ENCODE measurements at regions not wholly inside any gene's neighbourhood (a gene's known extent, or its start where the extent isn't known, plus 50 kb on each side); places are given as distances from the start of the nearest gene placed in this dataset.

DNA sequence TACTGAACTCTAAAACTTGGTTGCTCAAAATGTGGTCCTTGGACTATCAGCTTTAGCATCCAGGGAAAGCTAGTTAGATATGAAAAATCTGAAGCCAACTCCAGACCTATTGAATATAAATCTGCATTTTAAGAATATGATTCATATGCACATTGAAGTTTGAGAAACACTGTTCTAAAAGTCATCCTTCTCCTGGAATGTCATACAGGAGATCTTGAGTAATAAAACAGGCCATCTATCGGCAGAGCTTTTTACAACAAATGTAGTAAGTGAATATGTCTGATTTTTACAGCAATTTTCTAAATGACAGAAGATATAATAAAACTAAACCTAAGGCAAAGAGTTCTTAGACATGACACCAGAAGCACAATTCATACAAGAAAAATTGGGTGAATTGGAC is 140.4 kb downstream of the PMP22 start:
- H3K9me2 ChIP-seq (ENCODE audit: insufficient read depth, low read length) = no peaks in the 10 kb centered on the region
- H3K4me2 ChIP-seq (ENCODE audit: low read length) = no peak overlapping the region
- H3K27ac ChIP-seq (ENCODE audit: low read length) = no peak overlapping the region
- no peaks in the 10 kb centered on the region for H4K20me1 ChIP-seq (ENCODE audit: insufficient read depth)
- no peaks in the 10 kb centered on the region for H3F3A ChIP-seq (ENCODE audit: insufficient read depth, low read length, poor library complexity, severe bottlenecking)
- H3K9me3 ChIP-seq (ENCODE audit: low read length) = no peaks in the 10 kb centered on the region
- no peaks in the 10 kb centered on the region for H3K79me2 ChIP-seq (replicated peaks; ENCODE audit: insufficient read depth, low read length)
- TF ChIP-seq, protein P1, sequence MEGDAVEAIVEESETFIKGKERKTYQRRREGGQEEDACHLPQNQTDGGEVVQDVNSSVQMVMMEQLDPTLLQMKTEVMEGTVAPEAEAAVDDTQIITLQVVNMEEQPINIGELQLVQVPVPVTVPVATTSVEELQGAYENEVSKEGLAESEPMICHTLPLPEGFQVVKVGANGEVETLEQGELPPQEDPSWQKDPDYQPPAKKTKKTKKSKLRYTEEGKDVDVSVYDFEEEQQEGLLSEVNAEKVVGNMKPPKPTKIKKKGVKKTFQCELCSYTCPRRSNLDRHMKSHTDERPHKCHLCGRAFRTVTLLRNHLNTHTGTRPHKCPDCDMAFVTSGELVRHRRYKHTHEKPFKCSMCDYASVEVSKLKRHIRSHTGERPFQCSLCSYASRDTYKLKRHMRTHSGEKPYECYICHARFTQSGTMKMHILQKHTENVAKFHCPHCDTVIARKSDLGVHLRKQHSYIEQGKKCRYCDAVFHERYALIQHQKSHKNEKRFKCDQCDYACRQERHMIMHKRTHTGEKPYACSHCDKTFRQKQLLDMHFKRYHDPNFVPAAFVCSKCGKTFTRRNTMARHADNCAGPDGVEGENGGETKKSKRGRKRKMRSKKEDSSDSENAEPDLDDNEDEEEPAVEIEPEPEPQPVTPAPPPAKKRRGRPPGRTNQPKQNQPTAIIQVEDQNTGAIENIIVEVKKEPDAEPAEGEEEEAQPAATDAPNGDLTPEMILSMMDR (IDR thresholded peaks at IDR 0.05; ENCODE audit: poor library complexity, severe bottlenecking) = no peak
- TF ChIP-seq MXI1 (conservative IDR thresholded peaks at IDR 0.05; ENCODE audit: poor library complexity, severe bottlenecking) (no peak), TAF1 (IDR thresholded peaks at IDR 0.05; ENCODE audit: low read depth) (no peak), SMC3 (conservative IDR thresholded peaks at IDR 0.05; ENCODE audit: poor library complexity) (no peak), EP300 (conservative IDR thresholded peaks at IDR 0.05; ENCODE audit: poor library complexity, severe bottlenecking) (no peak), EZH2 (IDR thresholded peaks at IDR 0.05; ENCODE audit: borderline replicate concordance, insufficient read depth, low read length, poor library complexity, severe bottlenecking) (no peak), POLR2AphosphoS5 (IDR thresholded peaks at IDR 0.05) (no peak), RAD21 (conservative IDR thresholded peaks at IDR 0.05) (no peak)
- TF ChIP-seq, protein P2, sequence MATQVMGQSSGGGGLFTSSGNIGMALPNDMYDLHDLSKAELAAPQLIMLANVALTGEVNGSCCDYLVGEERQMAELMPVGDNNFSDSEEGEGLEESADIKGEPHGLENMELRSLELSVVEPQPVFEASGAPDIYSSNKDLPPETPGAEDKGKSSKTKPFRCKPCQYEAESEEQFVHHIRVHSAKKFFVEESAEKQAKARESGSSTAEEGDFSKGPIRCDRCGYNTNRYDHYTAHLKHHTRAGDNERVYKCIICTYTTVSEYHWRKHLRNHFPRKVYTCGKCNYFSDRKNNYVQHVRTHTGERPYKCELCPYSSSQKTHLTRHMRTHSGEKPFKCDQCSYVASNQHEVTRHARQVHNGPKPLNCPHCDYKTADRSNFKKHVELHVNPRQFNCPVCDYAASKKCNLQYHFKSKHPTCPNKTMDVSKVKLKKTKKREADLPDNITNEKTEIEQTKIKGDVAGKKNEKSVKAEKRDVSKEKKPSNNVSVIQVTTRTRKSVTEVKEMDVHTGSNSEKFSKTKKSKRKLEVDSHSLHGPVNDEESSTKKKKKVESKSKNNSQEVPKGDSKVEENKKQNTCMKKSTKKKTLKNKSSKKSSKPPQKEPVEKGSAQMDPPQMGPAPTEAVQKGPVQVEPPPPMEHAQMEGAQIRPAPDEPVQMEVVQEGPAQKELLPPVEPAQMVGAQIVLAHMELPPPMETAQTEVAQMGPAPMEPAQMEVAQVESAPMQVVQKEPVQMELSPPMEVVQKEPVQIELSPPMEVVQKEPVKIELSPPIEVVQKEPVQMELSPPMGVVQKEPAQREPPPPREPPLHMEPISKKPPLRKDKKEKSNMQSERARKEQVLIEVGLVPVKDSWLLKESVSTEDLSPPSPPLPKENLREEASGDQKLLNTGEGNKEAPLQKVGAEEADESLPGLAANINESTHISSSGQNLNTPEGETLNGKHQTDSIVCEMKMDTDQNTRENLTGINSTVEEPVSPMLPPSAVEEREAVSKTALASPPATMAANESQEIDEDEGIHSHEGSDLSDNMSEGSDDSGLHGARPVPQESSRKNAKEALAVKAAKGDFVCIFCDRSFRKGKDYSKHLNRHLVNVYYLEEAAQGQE (IDR thresholded peaks at IDR 0.05; ENCODE audit: borderline replicate concordance) = no peak
- H2AFZ ChIP-seq (ENCODE audit: low read depth, low read length) = no peak overlapping the region
- no peak overlapping the region for H3K4me3 ChIP-seq (ENCODE audit: low read length)
- H3K27me3 ChIP-seq (ENCODE audit: insufficient read depth, low read depth, low read length) = no peaks in the 10 kb centered on the region
- H3K36me3 ChIP-seq (ENCODE audit: insufficient read depth, low read length) = no peaks in the 10 kb centered on the region
- no peak overlapping the region for H3K9ac ChIP-seq (ENCODE audit: low read length)

- Histone ChIP-seq H3F3A (ENCODE audit: insufficient read depth, low read length, poor library complexity, severe bottlenecking) (no peaks in the 10 kb centered on the region), H3K4me3 (ENCODE audit: low read length) (no peak overlapping the region), H2AFZ (ENCODE audit: low read depth, low read length) (no peak overlapping the region), H3K9ac (ENCODE audit: low read length) (no peak overlapping the region), H3K79me2 (replicated peaks; ENCODE audit: insufficient read depth, low read length) (no peaks in the 10 kb centered on the region), H3K27ac (ENCODE audit: low read length) (no peak overlapping the region), H3K4me2 (ENCODE audit: low read length) (no peak overlapping the region), H3K9me2 (ENCODE audit: insufficient read depth, low read length) (no peaks in the 10 kb centered on the region), H4K20me1 (ENCODE audit: insufficient read depth) (no peaks in the 10 kb centered on the region), H3K9me3 (ENCODE audit: low read length) (no peaks in the 10 kb centered on the region), H3K36me3 (ENCODE audit: insufficient read depth, low read length) (no peaks in the 10 kb centered on the region), H3K27me3 (ENCODE audit: insufficient read depth, low read depth, low read length) (no peaks in the 10 kb centered on the region)
- TF ChIP-seq EZH2 (IDR thresholded peaks at IDR 0.05; ENCODE audit: borderline replicate concordance, insufficient read depth, low read length, poor library complexity, severe bottlenecking) = no peak
- no peak for TF ChIP-seq EP300 (conservative IDR thresholded peaks at IDR 0.05; ENCODE audit: poor library complexity, severe bottlenecking)
- TF ChIP-seq TAF1 (IDR thresholded peaks at IDR 0.05; ENCODE audit: low read depth) = no peak
- TF ChIP-seq, protein P1 (IDR thresholded peaks at IDR 0.05; ENCODE audit: poor library complexity, severe bottlenecking) = no peak
- TF ChIP-seq SMC3 (conservative IDR thresholded peaks at IDR 0.05; ENCODE audit: poor library complexity) = no peak
These were observed 140.9 kb downstream of the PMP22 start for GRCh38 chr17:15124264-15124595.

All from neural cell (in vitro differentiated cells).